ENCODE measurements at regions not wholly inside any gene's neighbourhood (a gene's known extent, or its start where the extent isn't known, plus 50 kb on each side); places are given as distances from the start of the nearest gene placed in this dataset.
A peak's percentile ranks its signal among the peaks of the same experiment; 100 is the strongest.

DNA sequence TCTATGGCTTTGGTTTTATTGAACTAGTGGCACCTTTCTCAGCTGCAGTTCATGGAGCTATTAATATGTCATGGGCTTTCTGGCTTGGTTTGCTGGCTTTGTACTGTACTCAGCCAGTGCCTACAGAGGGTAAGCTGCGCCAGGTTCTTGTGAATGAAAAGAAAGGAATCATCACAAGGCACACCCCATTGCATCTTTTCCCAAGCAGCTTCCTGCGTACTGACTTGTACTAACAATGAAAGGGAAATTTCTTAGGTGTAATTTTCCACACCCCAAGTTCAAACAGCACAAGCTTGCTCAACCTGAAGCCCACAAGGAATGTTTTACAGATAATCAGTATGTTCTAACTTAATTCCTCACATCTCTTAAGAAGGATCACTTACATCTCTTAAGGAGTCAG is 78.0 kb upstream of the TNFSF18 start:
- no peak overlapping the region for H3K4me3 ChIP-seq (ENCODE audit: low read depth, low read length)
- no peak for TF ChIP-seq CTCF (IDR thresholded peaks at IDR 0.05; ENCODE audit: insufficient read depth, low read length, missing control alignments)
- ChIA-PET POLR2A (no interaction called here), CTCF (no interaction called here)
- DNase-seq (ENCODE audit: low read depth, low spot score) = no peak

GRCh38 chr1:173127369-173128307 is 76.9 kb upstream of the TNFSF18 start:
- ChIA-PET POLR2A (no interaction called here), CTCF (no interaction called here)
- DNase-seq (ENCODE audit: low read depth, low spot score) = no peak
- no peak for TF ChIP-seq CTCF (IDR thresholded peaks at IDR 0.05; ENCODE audit: insufficient read depth, low read length, missing control alignments)
- no peak overlapping the region for H3K4me3 ChIP-seq (ENCODE audit: low read depth, low read length)

- ChIA-PET POLR2A (no interaction called here), CTCF (no interaction called here)
- DNase-seq (ENCODE audit: low read depth, low spot score) = no peak
- H3K4me3 ChIP-seq (ENCODE audit: low read depth, low read length) = no peak overlapping the region
- TF ChIP-seq CTCF (IDR thresholded peaks at IDR 0.05; ENCODE audit: insufficient read depth, low read length, missing control alignments) = no peak
Measured at GRCh38 chr1:173126421-173126820, 75.7 kb upstream of the TNFSF18 start.

DNA sequence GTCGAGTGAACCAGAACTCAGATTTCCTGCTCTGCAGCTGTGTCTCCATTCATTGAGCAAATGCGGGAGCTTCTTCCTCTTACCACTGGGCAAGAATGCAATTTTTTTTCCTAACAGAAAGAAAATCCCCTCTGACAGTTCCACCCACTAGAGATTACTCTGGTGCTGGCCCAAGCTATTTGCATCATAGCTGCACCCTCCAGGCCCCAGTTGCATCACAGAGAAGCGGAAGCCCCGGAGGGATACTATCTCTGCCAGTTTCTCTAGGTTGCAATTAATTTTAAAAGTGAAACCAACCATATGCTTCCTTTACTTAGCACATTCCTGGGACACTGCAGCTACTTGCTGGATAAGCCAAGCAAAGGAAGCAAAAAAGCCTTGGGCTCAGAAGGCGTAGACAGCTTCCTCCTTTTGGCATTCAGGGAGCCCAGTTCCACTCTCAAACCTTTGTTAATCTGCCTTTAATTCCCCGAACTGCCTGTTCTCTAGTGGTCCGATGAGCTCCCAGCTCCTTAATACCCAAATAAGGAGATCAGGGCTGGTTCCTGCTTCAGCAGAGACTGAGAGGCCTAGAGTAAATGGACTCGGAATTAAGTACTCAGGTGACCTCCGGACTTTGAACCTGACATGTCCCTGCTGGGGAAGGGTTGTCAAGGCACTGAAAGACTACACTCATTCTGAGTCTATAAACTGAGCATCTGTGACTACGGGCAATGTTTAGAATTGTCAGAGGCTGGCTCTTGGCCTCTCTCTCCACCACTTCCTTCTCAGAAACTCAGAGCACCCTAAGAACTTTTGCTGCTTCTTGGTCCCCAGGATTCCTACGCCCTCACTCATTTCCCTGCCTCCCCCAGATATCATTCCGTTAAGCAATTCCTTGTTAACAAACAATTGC is 72.5 kb upstream of the TNFSF18 start:
- DNase-seq (ENCODE audit: low read depth, low spot score) = peak; percentile 85
- CTCF ChIA-PET = interaction anchor here (0.7 to 1.4 kb wide), 5 partner anchors 9 to 1138 kb away, joined by 3 read pairs; no protein-coding TSS in a partner anchor
- POLR2A ChIA-PET = interaction anchor here (0.9 to 1.0 kb wide), 2 partner anchors 11 to 29 kb away, joined by 3 to 4 read pairs; no protein-coding TSS in a partner anchor
- TF ChIP-seq CTCF (IDR thresholded peaks at IDR 0.05; ENCODE audit: insufficient read depth, low read length, missing control alignments) = no peak
- H3K4me3 ChIP-seq (ENCODE audit: low read depth, low read length) = peak overlapping the region; percentile 26

- TF ChIP-seq CTCF (IDR thresholded peaks at IDR 0.05; ENCODE audit: insufficient read depth, low read length, missing control alignments) = no peak
- POLR2A ChIA-PET = interaction anchor here (0.9 to 1.0 kb wide), 2 partner anchors 12 to 29 kb away, joined by 3 to 4 read pairs; no protein-coding TSS in a partner anchor
- DNase-seq (ENCODE audit: low read depth, low spot score) = no peak
- H3K4me3 ChIP-seq (ENCODE audit: low read depth, low read length) = no peak overlapping the region
- CTCF ChIA-PET = interaction anchor here (0.7 to 1.2 kb wide), 5 partner anchors 37 to 1137 kb away, joined by 3 to 4 read pairs (median 3); no protein-coding TSS in a partner anchor
Measured at GRCh38 chr1:173122344-173122935, 71.7 kb upstream of the TNFSF18 start.
